ENCODE measurements at regions not wholly inside any gene's neighbourhood (a gene's known extent, or its start where the extent isn't known, plus 50 kb on each side); places are given as distances from the start of the nearest gene placed in this dataset.

- TF ChIP-seq CTCF (IDR thresholded peaks at IDR 0.05) (no peak), POLR2A (IDR thresholded peaks at IDR 0.05) (no peak)
Measured at GRCh38 chr9:129416821-129417539, 203.9 kb downstream of the C9orf50 start.

Data from heart left ventricle (tissue), 13 donors.